ENCODE measurements at regions not wholly inside any gene's neighbourhood (a gene's known extent, or its start where the extent isn't known, plus 50 kb on each side); places are given as distances from the start of the nearest gene placed in this dataset.

GRCh38 chr13:22482496-22483000 is 698.2 kb upstream of the SGCG start:
- no peak overlapping the region for H3K4me3 ChIP-seq (ENCODE audit: low read depth, poor library complexity, severe bottlenecking)
- TF ChIP-seq CTCF (IDR thresholded peaks at IDR 0.05) (no peak), POLR2A (IDR thresholded peaks at IDR 0.05) (no peak)
- intact Hi-C loops (cut with DNase I; ENCODE audit: low total_unique reads), result no loop called here
- WGBS, 2 donors, result 90 to 91% methylated on average over 2 of the region's 2 CpGs
- no peak for DNase-seq (ENCODE audit: low spot score in 2 of 2)

- no peak for TF ChIP-seq CTCF (IDR thresholded peaks at IDR 0.05)
- no peak for TF ChIP-seq POLR2A (IDR thresholded peaks at IDR 0.05)
- no peak for DNase-seq (ENCODE audit: low spot score in 2 of 2)
- H3K4me3 ChIP-seq (ENCODE audit: low read depth, poor library complexity, severe bottlenecking), result no peak overlapping the region
- 81 to 92% methylated on average over 1 of the region's 1 CpG for WGBS, 2 donors
- intact Hi-C loops (cut with DNase I; ENCODE audit: low total_unique reads), result no loop called here
These were observed 697.5 kb upstream of the SGCG start for GRCh38 chr13:22483276-22483675.

- intact Hi-C loops (cut with DNase I; ENCODE audit: low total_unique reads), result no loop called here
- 52 to 69% methylated on average over 3 of the region's 3 CpGs for WGBS, 2 donors
- H3K4me3 ChIP-seq (ENCODE audit: low read depth, poor library complexity, severe bottlenecking), result no peak overlapping the region
- TF ChIP-seq POLR2A (IDR thresholded peaks at IDR 0.05) (no peak), CTCF (IDR thresholded peaks at IDR 0.05) (no peak)
- no peak for DNase-seq (ENCODE audit: low spot score in 2 of 2)
These were observed 694.3 kb upstream of the SGCG start for GRCh38 chr13:22486490-22486889.

GRCh38 chr13:22487932-22488331 is 692.8 kb upstream of the SGCG start:
- TF ChIP-seq POLR2A (IDR thresholded peaks at IDR 0.05), result no peak
- TF ChIP-seq CTCF (IDR thresholded peaks at IDR 0.05), result no peak
- intact Hi-C loops (cut with DNase I; ENCODE audit: low total_unique reads), result no loop called here
- no peak overlapping the region for H3K4me3 ChIP-seq (ENCODE audit: low read depth, poor library complexity, severe bottlenecking)
- no peak for DNase-seq (ENCODE audit: low spot score in 2 of 2)

- TF ChIP-seq CTCF (IDR thresholded peaks at IDR 0.05) (no peak), POLR2A (IDR thresholded peaks at IDR 0.05) (no peak)
- intact Hi-C loops (cut with DNase I; ENCODE audit: low total_unique reads), result no loop called here
- WGBS, 2 donors, result 72 to 82% methylated on average over 2 of the region's 2 CpGs
- no peak for DNase-seq (ENCODE audit: low spot score in 2 of 2)
- no peak overlapping the region for H3K4me3 ChIP-seq (ENCODE audit: low read depth, poor library complexity, severe bottlenecking)
These were observed 691.0 kb upstream of the SGCG start for GRCh38 chr13:22489771-22490170.

- no peak for DNase-seq (ENCODE audit: low spot score in 2 of 2)
- intact Hi-C loops (cut with DNase I; ENCODE audit: low total_unique reads), result no loop called here
- no peak for TF ChIP-seq POLR2A (IDR thresholded peaks at IDR 0.05)
- WGBS, 2 donors, result 88 to 93% methylated on average over 4 of the region's 4 CpGs
- no peak overlapping the region for H3K4me3 ChIP-seq (ENCODE audit: low read depth, poor library complexity, severe bottlenecking)
These were observed 685.0 kb upstream of the SGCG start for GRCh38 chr13:22495819-22496218.

Measured in lower leg skin (tissue), 4 donors.